ENCODE measurements at regions not wholly inside any gene's neighbourhood (a gene's known extent, or its start where the extent isn't known, plus 50 kb on each side); places are given as distances from the start of the nearest gene placed in this dataset.

GRCh38 chr1:29538586-29538985 is 302.3 kb downstream of the PTPRU start:
- no peak for TF ChIP-seq POLR2AphosphoS5 (IDR thresholded peaks at IDR 0.05; ENCODE audit: low read depth, low read length)

DNA sequence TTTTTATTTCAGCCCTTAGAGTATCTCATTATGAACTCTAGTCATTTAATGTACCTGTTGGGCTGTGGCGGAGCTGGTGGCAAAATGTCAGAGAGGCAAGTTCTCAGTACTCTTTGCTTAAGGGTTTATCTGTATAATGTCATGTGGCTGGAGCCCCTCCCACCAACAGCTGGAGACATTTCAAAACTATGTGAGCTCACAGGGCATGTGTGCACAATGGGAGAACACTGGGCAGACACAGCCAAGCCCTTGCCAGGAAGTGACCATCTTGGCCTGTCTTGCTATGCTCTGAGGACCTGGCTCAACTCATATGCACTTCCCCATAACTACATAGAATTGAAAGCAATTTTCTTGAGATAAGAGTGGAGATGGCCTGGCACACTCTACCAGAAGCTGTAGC is 296.4 kb downstream of the PTPRU start:
- TF ChIP-seq SIN3A (IDR thresholded peaks at IDR 0.05; ENCODE audit: borderline replicate concordance, insufficient read depth, low read length), result no peak
- TF ChIP-seq TAF1 (IDR thresholded peaks at IDR 0.05; ENCODE audit: borderline replicate concordance, insufficient read depth, low read length), result no peak
- TF ChIP-seq REST (IDR thresholded peaks at IDR 0.05; ENCODE audit: insufficient read depth in 1 of 2, low read depth in 2 of 2, low read length in 2 of 2), result no peak
- TF ChIP-seq FOXP2 (optimal IDR thresholded peaks at IDR 0.05; ENCODE audit: borderline replicate concordance, extremely low read depth, extremely low read length, insufficient read depth), result no peak

- TF ChIP-seq FOXP2 (optimal IDR thresholded peaks at IDR 0.05; ENCODE audit: borderline replicate concordance, extremely low read depth, extremely low read length, insufficient read depth), result no peak
- TF ChIP-seq REST (IDR thresholded peaks at IDR 0.05; ENCODE audit: insufficient read depth in 1 of 2, low read depth in 2 of 2, low read length in 2 of 2), result no peak
- TF ChIP-seq SIN3A (IDR thresholded peaks at IDR 0.05; ENCODE audit: borderline replicate concordance, insufficient read depth, low read length), result no peak
- no peak for TF ChIP-seq POLR2AphosphoS5 (IDR thresholded peaks at IDR 0.05; ENCODE audit: low read depth, low read length)
Measured at GRCh38 chr1:29532285-29532684, 296.0 kb downstream of the PTPRU start.

DNA sequence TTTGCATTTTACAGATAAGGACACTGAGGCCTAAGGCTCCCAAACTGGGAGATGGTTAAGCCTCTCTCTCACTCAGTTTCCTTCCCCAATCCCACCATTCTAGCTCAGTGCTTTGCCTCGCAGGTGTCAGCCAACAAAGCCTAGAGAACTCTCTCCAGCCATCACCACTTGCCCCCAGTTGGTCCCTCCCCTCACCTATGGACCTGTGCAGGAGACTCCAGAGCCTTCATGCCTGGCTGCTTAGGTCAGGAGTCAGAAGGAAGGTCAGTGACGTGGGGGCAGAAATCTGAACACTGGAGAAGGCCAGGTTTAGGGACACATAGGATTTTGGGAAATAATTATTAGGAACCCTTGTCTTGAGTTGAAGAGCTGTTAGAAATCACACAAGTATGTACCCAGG is 295.3 kb downstream of the PTPRU start:
- no peak for TF ChIP-seq FOXP2 (optimal IDR thresholded peaks at IDR 0.05; ENCODE audit: borderline replicate concordance, extremely low read depth, extremely low read length, insufficient read depth)
- no peak for TF ChIP-seq REST (IDR thresholded peaks at IDR 0.05; ENCODE audit: insufficient read depth in 1 of 2, low read depth in 2 of 2, low read length in 2 of 2)
- no peak for TF ChIP-seq SIN3A (IDR thresholded peaks at IDR 0.05; ENCODE audit: borderline replicate concordance, insufficient read depth, low read length)
- TF ChIP-seq TAF1 (IDR thresholded peaks at IDR 0.05; ENCODE audit: borderline replicate concordance, insufficient read depth, low read length), result no peak

DNA sequence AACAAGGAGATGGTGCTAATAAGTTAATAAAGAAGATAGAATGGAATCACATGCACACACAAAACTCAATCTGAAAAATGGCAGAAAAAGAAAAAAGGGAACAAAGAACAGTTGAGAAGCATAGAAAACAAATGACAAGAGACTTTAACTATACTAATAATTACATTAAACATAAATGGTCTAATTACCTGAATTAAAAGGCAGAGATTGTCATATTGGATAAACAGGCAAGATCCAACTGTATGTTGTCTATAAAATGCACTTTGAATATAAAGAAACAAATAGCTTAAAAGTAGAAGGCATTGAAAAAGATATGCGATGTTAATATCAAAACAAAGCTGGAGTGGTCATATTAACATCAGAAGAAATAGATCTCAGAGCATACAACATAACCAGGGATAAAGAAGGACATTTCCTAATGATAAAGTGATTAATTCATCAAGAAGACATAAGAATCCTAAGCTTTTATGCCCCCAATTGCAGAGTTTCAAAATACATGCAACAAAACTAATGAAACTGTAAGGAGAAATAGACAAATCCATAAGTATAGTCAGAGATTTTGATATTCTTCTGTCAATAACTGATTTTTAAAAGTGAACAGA is 293.5 kb downstream of the PTPRU start:
- TF ChIP-seq SIN3A (IDR thresholded peaks at IDR 0.05; ENCODE audit: borderline replicate concordance, insufficient read depth, low read length), result no peak
- no peak for TF ChIP-seq REST (IDR thresholded peaks at IDR 0.05; ENCODE audit: insufficient read depth in 1 of 2, low read depth in 2 of 2, low read length in 2 of 2)
- TF ChIP-seq FOXP2 (optimal IDR thresholded peaks at IDR 0.05; ENCODE audit: borderline replicate concordance, extremely low read depth, extremely low read length, insufficient read depth), result no peak
- TF ChIP-seq TAF1 (IDR thresholded peaks at IDR 0.05; ENCODE audit: borderline replicate concordance, insufficient read depth, low read length), result no peak
- no peak for TF ChIP-seq POLR2AphosphoS5 (IDR thresholded peaks at IDR 0.05; ENCODE audit: low read depth, low read length)

All from PFSK-1 (cell line).